Neural progenitor cell (in vitro differentiated cells): ENCODE measurements at regions not wholly inside any gene's neighbourhood (a gene's known extent, or its start where the extent isn't known, plus 50 kb on each side); places are given as distances from the start of the nearest gene placed in this dataset.
"Not testable (repeated sequence)": the region's sequence is repeated elsewhere in the genome, so short reads cannot be mapped to it uniquely, and the experiment has no call there.

ENCODE experiments used
- CTCF ChIP-seq: fragments of 200-600 bp; sonication (generic); IDR thresholded peaks from 2 replicates; pipeline ENCODE4 v1.5.1; 2017; ENCODE audit warnings: antibody characterized with exemption, mild to moderate bottlenecking
- EZH2 ChIP-seq: fragments of 200-600 bp; sonication (generic); IDR thresholded peaks from 2 replicates; pipeline ENCODE4 v1.6.1; 2017; ENCODE audit warnings: antibody characterized with exemption, mild to moderate bottlenecking, moderate library complexity

DNA sequence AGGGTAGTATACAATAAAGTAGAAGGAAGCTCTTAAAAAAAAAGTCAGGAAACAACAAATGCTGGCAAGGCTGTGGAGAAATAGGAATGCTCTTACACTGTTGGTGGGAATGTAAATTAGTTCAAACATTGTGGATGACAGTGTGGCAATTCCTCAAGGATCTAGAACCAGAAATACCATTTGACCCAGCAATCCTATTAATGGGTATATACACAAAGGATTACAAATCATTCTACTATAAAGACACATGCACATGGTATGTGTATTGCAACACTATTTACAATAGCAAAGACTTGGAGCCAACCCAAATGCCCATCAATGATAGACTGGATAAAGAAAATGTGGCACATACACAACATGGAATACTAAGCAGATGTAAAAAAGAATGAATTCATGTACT lies 444.9 kb upstream of the EPHA5 start:
- TF ChIP-seq CTCF, EZH2: not testable (repeated sequence)
